ENCODE measurements at regions not wholly inside any gene's neighbourhood (a gene's known extent, or its start where the extent isn't known, plus 50 kb on each side); places are given as distances from the start of the nearest gene placed in this dataset.

GRCh38 chr7:17021205-17021604 is 139.4 kb upstream of the AGR3 start:
- no peaks in the 10 kb centered on the region for H3K36me3 ChIP-seq (replicated peaks in 1 of 2; ENCODE audit: control insufficient read depth in 1 of 2, insufficient read depth in 2 of 2, low read length in 2 of 2)
- no peaks in the 10 kb centered on the region for H4K20me1 ChIP-seq (ENCODE audit: insufficient read depth, low read length)
- CTCF ChIA-PET (ENCODE audit: low intra/inter-chr PET ratio, low total read pairs), result no interaction called here
- H3K4me3 ChIP-seq (replicated peaks in 1 of 3; ENCODE audit: insufficient read depth in 1 of 3, low read depth in 2 of 3, low read length in 3 of 3), result no peak overlapping the region
- ATAC-seq (peak; percentile 86), DNase-seq (ENCODE audit: low spot score) (peak; percentile 95), FAIRE-seq (peak; percentile 98)
- H3K27ac ChIP-seq (ENCODE audit: extremely low read length, insufficient read depth, low read length), result peak overlapping the region; percentile 81
- 2% methylated on average over 3 of the region's 3 CpGs for WGBS (ENCODE audit: low lambda C conversion rate)
- POLR2A ChIA-PET, result interaction anchor here (2.1 kb wide), 1 partner anchor 109 kb away, joined by 10 read pairs; no protein-coding TSS in a partner anchor
- H3K9me3 ChIP-seq (ENCODE audit: low read length), result no peaks in the 10 kb centered on the region
- no peak overlapping the region for H2AFZ ChIP-seq (ENCODE audit: low read length)
- intact Hi-C loops (cut with micrococcal nuclease; ENCODE audit: unreplicated experiment), result loop anchor here (1.0 to 2.0 kb wide), 4 partner anchors 18 to 186 kb away; no protein-coding TSS in a partner anchor
- H3K9ac ChIP-seq (ENCODE audit: insufficient read depth, low read depth, low read length), result no peak overlapping the region; the same call in 1 of the 2 replicates
- peak overlapping the region; percentile 25 for H3K4me2 ChIP-seq (ENCODE audit: low read depth, low read length)
- in situ Hi-C loops (cut with HindIII; ENCODE audit: extremely low pct_ligation_motif_present, low pct_unique_long_range_greater_than_20kb), result no loop called here
- H3K4me1 ChIP-seq (ENCODE audit: insufficient read depth, low read length), result peaks cover 52% of the 10 kb centered on the region
- BruUV-seq (replicated peaks), result no TSS peak
- no peaks in the 10 kb centered on the region for H3K27me3 ChIP-seq (ENCODE audit: control insufficient read depth in 1 of 2, insufficient read depth in 2 of 2, low read length in 2 of 2)
- no peaks in the 10 kb centered on the region for H3K79me2 ChIP-seq (ENCODE audit: insufficient read depth, low read length)
- peak; percentile 94 for TF ChIP-seq FOXP4 (CRISPR knock-in tag; IDR thresholded peaks at IDR 0.05)
- TF ChIP-seq ZNF670 (CRISPR knock-in tag; IDR thresholded peaks at IDR 0.05; ENCODE audit: borderline replicate concordance), result no peak
- peak; percentile 72; the same call in 1 of the 2 replicates for TF ChIP-seq MIXL1 (CRISPR knock-in tag; IDR thresholded peaks at IDR 0.05)
- peak; percentile 76 for TF ChIP-seq HHEX (CRISPR knock-in tag; IDR thresholded peaks at IDR 0.05)
- TF ChIP-seq SMAD9 (CRISPR knock-in tag; IDR thresholded peaks at IDR 0.05), result no peak
- no peak for TF ChIP-seq TCF12 (IDR thresholded peaks at IDR 0.05)
- TF ChIP-seq TCF12 (CRISPR knock-in tag; IDR thresholded peaks at IDR 0.05), result no peak; the same call in none of the 2 replicates
- TF ChIP-seq SRY (CRISPR knock-in tag; IDR thresholded peaks at IDR 0.05), result no peak
- peak; percentile 35; the same call in 1 of the 2 replicates for TF ChIP-seq JUND (CRISPR knock-in tag; IDR thresholded peaks at IDR 0.05)
- TF ChIP-seq ZNF251 (CRISPR knock-in tag; IDR thresholded peaks at IDR 0.05), result no peak
- 0 out of 2 replicates have a peak, but pooled peaks have one; percentile 43 for TF ChIP-seq EHMT2 (IDR thresholded peaks at IDR 0.05; ENCODE audit: borderline replicate concordance, low read depth, low read length)
- TF ChIP-seq KDM1A (CRISPR knock-in tag; IDR thresholded peaks at IDR 0.05), result peak; percentile 85; the same call in 1 of the 2 replicates
- TF ChIP-seq CCAR2 (optimal IDR thresholded peaks at IDR 0.05; ENCODE audit: low read depth, low read length), result no peak
- TF ChIP-seq ZNF331 (CRISPR knock-in tag; IDR thresholded peaks at IDR 0.05), result peak; percentile 89
- peak; percentile 85 for TF ChIP-seq ERF (CRISPR knock-in tag; IDR thresholded peaks at IDR 0.05)
- TF ChIP-seq RFXAP (CRISPR knock-in tag; IDR thresholded peaks at IDR 0.05; ENCODE audit: borderline replicate concordance), result peak; percentile 75
- TF ChIP-seq ZFP37 (CRISPR knock-in tag; IDR thresholded peaks at IDR 0.05; ENCODE audit: borderline replicate concordance), result no peak
- peak; percentile 55; the same call in 1 of the 2 replicates for TF ChIP-seq ZMYM3 (CRISPR knock-in tag; IDR thresholded peaks at IDR 0.05)
- TF ChIP-seq NR2C2 (CRISPR knock-in tag; IDR thresholded peaks at IDR 0.05; ENCODE audit: borderline replicate concordance), result peak; percentile 69; the same call in 1 of the 2 replicates
- TF ChIP-seq TP53 (CRISPR knock-in tag; conservative IDR thresholded peaks at IDR 0.05), result 0 out of 2 replicates have a peak, but pooled peaks have one; percentile 80
- no peak for TF ChIP-seq RFX1 (IDR thresholded peaks at IDR 0.05)
- TF ChIP-seq ARNT2 (CRISPR knock-in tag; IDR thresholded peaks at IDR 0.05; ENCODE audit: low read depth), result 0 out of 2 replicates have a peak, but pooled peaks have one; percentile 45
- TF ChIP-seq SOX13 (IDR thresholded peaks at IDR 0.05), result peak; percentile 83
- peak in 1 of 2 experiments; percentile 95; a peak in 2 of 4 replicates for TF ChIP-seq SOX13 (CRISPR knock-in tag; conservative IDR thresholded peaks at IDR 0.05 in 1 of 2, IDR thresholded peaks at IDR 0.05 in 1 of 2)
- peak; percentile 89 for TF ChIP-seq SIX4 (CRISPR knock-in tag; IDR thresholded peaks at IDR 0.05)
- TF ChIP-seq CEBPG (CRISPR knock-in tag; IDR thresholded peaks at IDR 0.05), result peak; percentile 94
- peak; percentile 87 for TF ChIP-seq FOSL2 (CRISPR knock-in tag; IDR thresholded peaks at IDR 0.05)
- peak; percentile 90 for TF ChIP-seq RCOR2 (CRISPR knock-in tag; IDR thresholded peaks at IDR 0.05)
- TF ChIP-seq ETV5 (CRISPR knock-in tag; IDR thresholded peaks at IDR 0.05; ENCODE audit: borderline replicate concordance), result peak; percentile 100

Data from HepG2 (cell line).